Endothelial cell of umbilical vein (primary cell): ENCODE measurements at regions not wholly inside any gene's neighbourhood (a gene's known extent, or its start where the extent isn't known, plus 50 kb on each side); places are given as distances from the start of the nearest gene placed in this dataset.

Experiments
- BruUV-seq: library from RNA; stranded (reverse); fragments of 400-500 nt; replicated peaks from 2 replicates; lab custom pipeline; 2021; lab: Mats Ljungman, UMichigan
- CTCF ChIA-PET: fragments of 300-600, 350-600 bp; sonication (Branson Sonifier 250); formaldehyde crosslinking; loops from one replicate; lab custom pipeline; 2021; ENCODE audit warnings: antibody characterized with exemption, inconsistent platforms; lab: Charles Lee
- POLR2A ChIA-PET: fragments of 300-600, 350-600 bp; sonication (Branson Sonifier 250); formaldehyde crosslinking; loops from one replicate; lab custom pipeline; 2021; ENCODE audit warnings: antibody characterized with exemption, inconsistent platforms; lab: Charles Lee
- DNase-seq: peaks from one replicate; pipeline ENCODE4 v3.0.0-alpha.2; 2011; ENCODE audit warnings: low read depth, low spot score
- FAIRE-seq: peaks from 2 replicates; lab custom pipeline; 2011; peaks lifted over from hg19 to GRCh38; lab: Jason Lieb, UNC
- H2AFZ ChIP-seq: 2 replicates; pipeline ENCODE4 v1.6.0; 2012; ENCODE audit warnings: low read depth, low read length, control low read depth, inconsistent platforms
- H3K27ac ChIP-seq: 2 replicates; pipeline ENCODE4 v1.5.1; 2011; ENCODE audit warnings: low read depth, mild to moderate bottlenecking, control low read depth, low read length, moderate library complexity; ENCODE audit not compliant: insufficient read depth
- H3K27me3 ChIP-seq, 2 experiments: 2 replicates each; pipeline versions ENCODE4 v1.6.0 to v1.6.1; 2011; ENCODE audit warnings: low read length in 2 of 2, mixed read lengths in 1 of 2; ENCODE audit not compliant: control insufficient read depth in 2 of 2, insufficient read depth in 2 of 2
- H3K36me3 ChIP-seq, 2 experiments: 2 replicates in 1 of 2; 3 replicates in 1 of 2; pipeline ENCODE4 v1.5.1; 2011; ENCODE audit warnings: low read length in 2 of 2, mild to moderate bottlenecking in 1 of 2, moderate library complexity in 1 of 2; ENCODE audit not compliant: control insufficient read depth in 2 of 2, insufficient read depth in 2 of 2; ENCODE audit errors: extremely low read depth in 1 of 2
- H3K4me1 ChIP-seq: 3 replicates; pipeline ENCODE4 v1.5.1; 2011; ENCODE audit warnings: mild to moderate bottlenecking, low read length; ENCODE audit not compliant: control insufficient read depth, insufficient read depth; ENCODE audit errors: extremely low read depth
- H3K4me2 ChIP-seq: 2 replicates; pipeline ENCODE4 v1.6.1; 2011; ENCODE audit warnings: low read length, control low read depth, mixed read lengths; ENCODE audit not compliant: insufficient read depth
- H3K4me3 ChIP-seq, 3 experiments: fragments of 200-600 bp in 1 of 3; sonication (generic), shearing (Covaris generic) in 1 of 3; replicated peaks in 1 of 3; 2 replicates each; pipeline ENCODE4 v1.5.1; 2011 to 2016; ENCODE audit warnings: control low read depth in 3 of 3, low read length in 3 of 3, mild to moderate bottlenecking in 2 of 3, inconsistent platforms in 1 of 3, low read depth in 1 of 3, moderate library complexity in 1 of 3; ENCODE audit not compliant: insufficient read depth in 1 of 3
- H3K79me2 ChIP-seq: 2 replicates; pipeline ENCODE4 v1.6.0; 2012; ENCODE audit warnings: low read length, inconsistent platforms; ENCODE audit not compliant: control insufficient read depth, insufficient read depth
- H3K9ac ChIP-seq: replicated peaks from 2 replicates; pipeline ENCODE3; 2011; ENCODE audit warnings: low read length, control low read depth; ENCODE audit not compliant: insufficient read depth; ENCODE audit errors: extremely low read depth
- H3K9me1 ChIP-seq: replicated peaks from 3 replicates; pipeline ENCODE4 v1.6.0; 2011; ENCODE audit warnings: mild to moderate bottlenecking, low read length; ENCODE audit not compliant: control insufficient read depth, insufficient read depth; ENCODE audit errors: extremely low read depth
- H3K9me3 ChIP-seq: replicated peaks from 2 replicates; pipeline ENCODE4 v1.5.1; 2012; ENCODE audit warnings: low read length, inconsistent platforms; ENCODE audit not compliant: control insufficient read depth, insufficient read depth
- H4K20me1 ChIP-seq: replicated peaks from 2 replicates; pipeline ENCODE3; 2011; ENCODE audit warnings: mild to moderate bottlenecking, low read length; ENCODE audit not compliant: control insufficient read depth, insufficient read depth; ENCODE audit errors: extremely low read depth
- EZH2 ChIP-seq: IDR thresholded peaks from 2 replicates; pipeline ENCODE4 v1.6.1; 2012; ENCODE audit warnings: borderline replicate concordance, low read depth, mild to moderate bottlenecking, moderate library complexity, low read length, inconsistent platforms; ENCODE audit not compliant: severe bottlenecking
- FOS ChIP-seq: IDR thresholded peaks from 2 replicates; pipeline ENCODE4 v1.6.1; 2011; ENCODE audit warnings: mild to moderate bottlenecking, low read length, moderate library complexity, borderline replicate concordance; ENCODE audit not compliant: insufficient read depth
- GATA2 ChIP-seq: IDR thresholded peaks from 2 replicates; pipeline ENCODE4 v1.7.0; 2011; ENCODE audit warnings: low read depth, mild to moderate bottlenecking, moderate library complexity, mixed read lengths, low read length; ENCODE audit not compliant: insufficient read length, insufficient read depth
- JUN ChIP-seq: IDR thresholded peaks from 2 replicates; pipeline ENCODE4 v1.6.1; 2011; ENCODE audit warnings: borderline replicate concordance, low read depth; ENCODE audit not compliant: insufficient read length, insufficient read depth
- MYC ChIP-seq: IDR thresholded peaks from one replicate; pipeline ENCODE4 v1.6.1; 2011; ENCODE audit warnings: mild to moderate bottlenecking, low read depth, low read length
- POLR2A ChIP-seq: IDR thresholded peaks from 2 replicates; pipeline ENCODE4 v1.6.1; 2012; ENCODE audit warnings: low read depth, mild to moderate bottlenecking, control low read depth, low read length
- POLR2AphosphoS5 ChIP-seq: IDR thresholded peaks from 2 replicates; pipeline ENCODE4 v1.6.1; 2012; ENCODE audit warnings: low read depth, mild to moderate bottlenecking, control low read depth, low read length, moderate library complexity; ENCODE audit not compliant: insufficient read depth
- dilution Hi-C: fragments of 300-500 bp; cut with MboI; formaldehyde crosslinking; loops from one replicate; pipeline ENCODE4 v1.15.0; 2019; ENCODE audit warnings: low sequenced_read_pairs; ENCODE audit not compliant: extremely low pct_ligation_motif_present
- intact Hi-C: fragments of 100-400 bp; cut with micrococcal nuclease; formaldehyde crosslinking; loops from one replicate; pipeline ENCODE4 v1.10.0; 2022
- TF ChIP-seq, protein P1 (sequence below), 2 donors: IDR thresholded peaks; 1 replicate in 1 of 2; 2 replicates in 1 of 2; pipeline ENCODE4 v1.5.1; 2011; ENCODE audit warnings: low read length in 2 of 2, mild to moderate bottlenecking in 2 of 2, moderate library complexity in 2 of 2, control low read depth in 1 of 2, inconsistent platforms in 1 of 2, low read depth in 1 of 2; ENCODE audit not compliant: insufficient read depth in 1 of 2; ENCODE audit errors: extremely low read depth in 1 of 2
- TF ChIP-seq, protein P2 (sequence below): IDR thresholded peaks from 2 replicates; pipeline ENCODE4 v1.6.1; 2011; ENCODE audit not compliant: insufficient read depth, insufficient read length

DNA sequence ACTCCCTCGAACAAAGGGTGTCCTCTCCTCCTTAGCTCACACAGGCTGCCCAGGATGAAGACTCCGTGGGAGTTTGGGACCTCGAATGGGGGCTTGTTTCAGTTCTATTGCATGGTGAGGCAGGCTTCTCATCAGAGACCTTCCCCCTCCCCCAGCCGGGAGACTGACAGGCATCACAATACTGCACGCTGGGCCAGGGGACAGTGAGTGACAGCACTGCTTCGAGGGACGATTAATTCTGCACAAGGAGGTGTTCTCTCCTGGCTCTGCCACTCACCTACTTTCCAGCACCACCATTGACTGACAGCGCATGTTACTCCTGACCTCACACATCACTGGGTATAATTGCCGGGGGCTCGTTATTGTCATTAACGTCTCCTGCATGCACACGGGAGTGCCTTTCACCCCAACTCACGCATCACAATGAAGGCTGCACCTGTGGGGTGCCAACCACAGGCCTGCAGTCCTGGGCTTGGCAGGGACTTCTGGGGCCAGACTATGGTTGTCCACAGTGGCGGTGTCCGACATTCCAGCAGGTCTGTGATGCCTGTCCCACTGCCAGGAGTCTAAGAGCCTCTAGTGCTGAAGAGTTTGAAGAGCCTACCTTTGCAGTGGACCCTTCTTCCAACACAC lies 412.2 kb upstream of the TSHZ3 start:
- BruUV-seq: no TSS peak

More for the DNA sequence above, 412.2 kb upstream of the TSHZ3 start:
- CTCF ChIA-PET: no interaction called here
- Histone ChIP-seq H3K4me3 (no peak overlapping the region), H3K79me2 (no peaks in the 10 kb centered on the region), H2AFZ (no peak overlapping the region), H3K9me3 (no peaks in the 10 kb centered on the region), H4K20me1 (no peaks in the 10 kb centered on the region), H3K4me2 (no peak overlapping the region), H3K27me3 (no peaks in the 10 kb centered on the region), H3K4me1 (no peaks in the 10 kb centered on the region), H3K9ac (no peak overlapping the region), H3K9me1 (no peaks in the 10 kb centered on the region), H3K27ac (no peak overlapping the region), H3K36me3 (no peaks in the 10 kb centered on the region)
- POLR2A ChIA-PET: no interaction called here
- TF ChIP-seq FOS (no peak), POLR2A (no peak), EZH2 (no peak), JUN (no peak), MYC (no peak), GATA2 (no peak), POLR2AphosphoS5 (no peak)
- TF ChIP-seq, protein P1, sequence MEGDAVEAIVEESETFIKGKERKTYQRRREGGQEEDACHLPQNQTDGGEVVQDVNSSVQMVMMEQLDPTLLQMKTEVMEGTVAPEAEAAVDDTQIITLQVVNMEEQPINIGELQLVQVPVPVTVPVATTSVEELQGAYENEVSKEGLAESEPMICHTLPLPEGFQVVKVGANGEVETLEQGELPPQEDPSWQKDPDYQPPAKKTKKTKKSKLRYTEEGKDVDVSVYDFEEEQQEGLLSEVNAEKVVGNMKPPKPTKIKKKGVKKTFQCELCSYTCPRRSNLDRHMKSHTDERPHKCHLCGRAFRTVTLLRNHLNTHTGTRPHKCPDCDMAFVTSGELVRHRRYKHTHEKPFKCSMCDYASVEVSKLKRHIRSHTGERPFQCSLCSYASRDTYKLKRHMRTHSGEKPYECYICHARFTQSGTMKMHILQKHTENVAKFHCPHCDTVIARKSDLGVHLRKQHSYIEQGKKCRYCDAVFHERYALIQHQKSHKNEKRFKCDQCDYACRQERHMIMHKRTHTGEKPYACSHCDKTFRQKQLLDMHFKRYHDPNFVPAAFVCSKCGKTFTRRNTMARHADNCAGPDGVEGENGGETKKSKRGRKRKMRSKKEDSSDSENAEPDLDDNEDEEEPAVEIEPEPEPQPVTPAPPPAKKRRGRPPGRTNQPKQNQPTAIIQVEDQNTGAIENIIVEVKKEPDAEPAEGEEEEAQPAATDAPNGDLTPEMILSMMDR (IDR thresholded peaks at IDR 0.05; ENCODE audit: extremely low read depth in 1 of 2, insufficient read depth in 1 of 2, low read depth in 1 of 2, low read length in 2 of 2): no peak
- TF ChIP-seq, protein P2, sequence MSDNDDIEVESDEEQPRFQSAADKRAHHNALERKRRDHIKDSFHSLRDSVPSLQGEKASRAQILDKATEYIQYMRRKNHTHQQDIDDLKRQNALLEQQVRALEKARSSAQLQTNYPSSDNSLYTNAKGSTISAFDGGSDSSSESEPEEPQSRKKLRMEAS: no peak
- intact Hi-C loops (no loop called here), dilution Hi-C loops (no loop called here)
- FAIRE-seq (no peak), DNase-seq (no peak)
